IMR-90 (cell line): ENCODE measurements at regions not wholly inside any gene's neighbourhood (a gene's known extent, or its start where the extent isn't known, plus 50 kb on each side); places are given as distances from the start of the nearest gene placed in this dataset.

Experiments
- ATAC-seq: fragments of 200-7000 bp; cut with Tn5 transposase; 2 replicates; pipeline ENCODE4 v1.9.1; 2020; ENCODE audit warnings: low read depth, mild to moderate bottlenecking, moderate library complexity
- BruUV-seq: library from RNA; stranded (reverse); fragments of 400-500 nt; replicated peaks from 2 replicates; lab custom pipeline; 2021; lab: Mats Ljungman, UMichigan
- CTCF ChIA-PET: fragments of 300-600 bp; formaldehyde crosslinking; extraction: SDS; loops from one replicate; lab custom pipeline; 2021; ENCODE audit warnings: antibody characterized with exemption; lab: Yijun Ruan, JAX
- POLR2A ChIA-PET: fragments of 300-600 bp; sonication (Branson Sonifier 250); formaldehyde crosslinking; loops from one replicate; lab custom pipeline; 2022; ENCODE audit warnings: antibody characterized with exemption; ENCODE audit not compliant: unreplicated experiment; lab: Charles Lee
- DNase-seq: peaks from one replicate; pipeline ENCODE4 v3.0.0; 2013
- H2AFZ ChIP-seq: replicated peaks from 2 replicates; pipeline ENCODE3; 2013; ENCODE audit warnings: low read length, mild to moderate bottlenecking; ENCODE audit not compliant: poor library complexity
- H2AK5ac ChIP-seq: 2 replicates; pipeline ENCODE4 v1.6.1; 2013; ENCODE audit warnings: low read depth, low read length, inconsistent platforms
- H2AK9ac ChIP-seq: replicated peaks from 2 replicates; pipeline ENCODE3; 2013; ENCODE audit warnings: mild to moderate bottlenecking, low read depth, low read length, moderate library complexity; ENCODE audit not compliant: poor library complexity
- H2BK120ac ChIP-seq: 2 replicates; pipeline ENCODE4 v1.6.1; 2013; ENCODE audit warnings: low read depth, low read length, inconsistent platforms
- H2BK15ac ChIP-seq: 3 replicates; pipeline ENCODE4 v1.6.1; 2013; ENCODE audit warnings: low read depth, low read length, inconsistent platforms
- H2BK20ac ChIP-seq: 2 replicates; pipeline ENCODE4 v1.6.1; 2013; ENCODE audit warnings: low read depth, mild to moderate bottlenecking, inconsistent platforms, low read length, moderate library complexity
- H2BK5ac ChIP-seq: 2 replicates; pipeline ENCODE4 v1.6.1; 2013; ENCODE audit warnings: mild to moderate bottlenecking, low read depth, low read length, inconsistent platforms; ENCODE audit not compliant: poor library complexity, severe bottlenecking
- H3K14ac ChIP-seq: replicated peaks from 2 replicates; pipeline ENCODE4 v1.6.1; 2013; ENCODE audit warnings: low read depth, low read length, inconsistent platforms
- H3K18ac ChIP-seq: 2 replicates; pipeline ENCODE4 v1.6.1; 2013; ENCODE audit warnings: low read depth, low read length, control low read depth
- H3K23ac ChIP-seq: 2 replicates; pipeline ENCODE4 v1.6.1; 2013; ENCODE audit warnings: low read depth, low read length, inconsistent platforms
- H3K27ac ChIP-seq: 2 replicates; pipeline ENCODE4 v1.5.1; 2013; ENCODE audit warnings: mild to moderate bottlenecking, control low read depth, low read length; ENCODE audit not compliant: insufficient read depth
- H3K27me3 ChIP-seq: 2 replicates; pipeline ENCODE4 v1.6.1; 2013; ENCODE audit warnings: low read length; ENCODE audit not compliant: control insufficient read depth, insufficient read depth
- H3K36me3 ChIP-seq: 2 replicates; pipeline ENCODE4 v1.6.1; 2013; ENCODE audit warnings: low read length, mixed read lengths; ENCODE audit not compliant: control insufficient read depth, insufficient read depth
- H3K4ac ChIP-seq: 2 replicates; pipeline ENCODE4 v1.6.1; 2013; ENCODE audit warnings: low read depth, low read length, inconsistent platforms
- H3K4me1 ChIP-seq: 2 replicates; pipeline ENCODE4 v1.6.1; 2013; ENCODE audit warnings: low read length, mixed read lengths; ENCODE audit not compliant: control insufficient read depth, insufficient read depth
- H3K4me2 ChIP-seq: 2 replicates; pipeline ENCODE4 v1.6.1; 2013; ENCODE audit warnings: low read depth, mild to moderate bottlenecking, control low read depth, low read length, moderate library complexity
- H3K4me3 ChIP-seq: 2 replicates; pipeline ENCODE4 v1.5.1; 2013; ENCODE audit warnings: low read depth, mild to moderate bottlenecking, control low read depth, low read length, moderate library complexity; ENCODE audit not compliant: insufficient read depth
- H3K56ac ChIP-seq: 2 replicates; pipeline ENCODE4 v1.6.1; 2013; ENCODE audit warnings: low read length, inconsistent platforms; ENCODE audit not compliant: insufficient read depth; ENCODE audit errors: extremely low read depth
- H3K79me1 ChIP-seq, 2 experiments: 2 replicates each; pipeline ENCODE4 v1.6.1; 2013; ENCODE audit warnings: low read length in 2 of 2, inconsistent platforms in 1 of 2, low read depth in 1 of 2
- H3K9ac ChIP-seq: 2 replicates; pipeline ENCODE4 v1.6.1; 2013; ENCODE audit warnings: low read depth, low read length, control low read depth
- H3K9me1 ChIP-seq: 2 replicates; pipeline ENCODE4 v1.6.1; 2013; ENCODE audit warnings: low read length, inconsistent platforms; ENCODE audit not compliant: insufficient read depth
- H3K9me3 ChIP-seq: 2 replicates; pipeline ENCODE4 v1.6.1; 2013; ENCODE audit warnings: low read length; ENCODE audit not compliant: control insufficient read depth, insufficient read depth
- H4K20me1 ChIP-seq: 2 replicates; pipeline ENCODE4 v1.6.1; 2013; ENCODE audit warnings: low read length, inconsistent platforms; ENCODE audit not compliant: insufficient read depth
- H4K5ac ChIP-seq: 2 replicates; pipeline ENCODE4 v1.6.1; 2013; ENCODE audit warnings: mild to moderate bottlenecking, low read depth, low read length, control low read depth
- H4K8ac ChIP-seq, 2 experiments: 2 replicates each; pipeline ENCODE4 v1.6.1; 2013; ENCODE audit warnings: low read depth in 2 of 2, low read length in 2 of 2, control low read depth in 1 of 2, inconsistent platforms in 1 of 2
- H4K91ac ChIP-seq: 2 replicates; pipeline ENCODE4 v1.6.1; 2013; ENCODE audit warnings: low read depth, low read length, inconsistent platforms; ENCODE audit not compliant: insufficient read depth
- BHLHE40 ChIP-seq: fragments of 150-350 bp; IDR thresholded peaks from 2 replicates; pipeline ENCODE4 v1.6.1; 2016; ENCODE audit warnings: mild to moderate bottlenecking, low read depth, low read length
- CEBPB ChIP-seq: IDR thresholded peaks from 2 replicates; pipeline ENCODE4 v1.6.1; 2012; ENCODE audit warnings: low read depth, low read length, improper control_type of control experiment
- CTCF ChIP-seq: conservative IDR thresholded peaks from 2 replicates; pipeline ENCODE4 v1.5.1; 2012; ENCODE audit warnings: mild to moderate bottlenecking, low read depth, low read length, improper control_type of control experiment
- MAZ ChIP-seq: IDR thresholded peaks from 2 replicates; pipeline ENCODE4 v1.6.1; 2012; ENCODE audit warnings: low read depth, mild to moderate bottlenecking, low read length, improper control_type of control experiment, moderate library complexity, borderline replicate concordance
- NFE2L2 ChIP-seq: fragments of 150-350 bp; IDR thresholded peaks from 2 replicates; pipeline ENCODE4 v1.6.1; 2016; ENCODE audit warnings: low read depth, mild to moderate bottlenecking, low read length
- RFX5 ChIP-seq: IDR thresholded peaks from 2 replicates; pipeline ENCODE4 v1.8.0; 2012; ENCODE audit warnings: low read depth, mild to moderate bottlenecking, low read length, moderate library complexity
- SMC3 ChIP-seq: fragments of 150-350 bp; IDR thresholded peaks from 2 replicates; pipeline ENCODE4 v1.6.1; 2016; ENCODE audit warnings: low read depth, mild to moderate bottlenecking, antibody characterized with exemption, low read length, moderate library complexity
- WGBS, 2 experiments: methylation state at CpG; one replicate each; pipeline versions ENCODE4 v1.1.5 to v1.1.7; 2013; ENCODE audit warnings: missing lambda C conversion rate in 2 of 2; ENCODE audit not compliant: insufficient read length in 1 of 2; ENCODE audit errors: extremely low coverage in 2 of 2; 5-methylcytosine and 5-hydroxymethylcytosine counted together
- dilution Hi-C: fragments of 300-500 bp; cut with HindIII; formaldehyde crosslinking; loops from one replicate; pipeline ENCODE4 v1.14.3; 2018; ENCODE audit warnings: low sequenced_read_pairs; ENCODE audit not compliant: unreplicated experiment
- in situ Hi-C: fragments of 300-500 bp; cut with MboI; formaldehyde crosslinking; loops from 3 replicates; pipeline ENCODE4 v1.14.3; 2019; ENCODE audit warnings: low sequenced_read_pairs, inconsistent platforms, mixed read lengths
- intact Hi-C: fragments of 100-400 bp; cut with micrococcal nuclease; formaldehyde crosslinking; loops from 2 replicates; pipeline ENCODE4 v1.10.0; 2022

DNA sequence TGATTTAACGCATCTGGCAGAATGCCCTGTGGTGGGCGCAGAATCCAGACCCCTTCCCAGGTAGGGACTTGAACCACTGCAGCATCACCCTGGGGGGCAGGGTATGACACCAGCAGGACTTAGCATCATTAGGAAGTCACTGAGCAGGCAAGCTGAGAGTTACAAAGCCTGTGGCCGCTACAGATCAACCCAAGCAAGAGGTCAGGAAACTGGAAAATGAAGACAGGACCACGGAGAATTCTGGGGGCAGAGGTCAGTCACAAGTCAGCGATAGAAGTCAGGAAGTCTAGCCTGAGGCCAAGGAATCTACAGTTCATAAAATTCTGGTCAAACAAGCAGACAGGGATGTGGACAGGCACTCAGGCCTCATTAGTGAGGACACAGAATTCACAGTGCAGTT is 108.4 kb downstream of the CHIC2 start:
- no peaks in the 10 kb centered on the region for H4K20me1 ChIP-seq
- dilution Hi-C loops, result no loop called here

More for the DNA sequence above, 108.4 kb downstream of the CHIC2 start:
- Histone ChIP-seq H2AK5ac (peak overlapping the region; percentile 21; the same call in 1 of the 2 replicates), H3K9me3 (no peaks in the 10 kb centered on the region), H3K36me3 (no peaks in the 10 kb centered on the region), H2AFZ (no peak overlapping the region), H3K4me2 (no peak overlapping the region), H4K5ac (no peak overlapping the region), H2BK20ac (no peak overlapping the region), H3K18ac (no peak overlapping the region), H2AK9ac (no peak overlapping the region), H3K79me1 (no peaks in the 10 kb centered on the region), H3K14ac (no peak overlapping the region), H4K91ac (no peak overlapping the region), H2BK5ac (no peak overlapping the region), H2BK15ac (no peak overlapping the region), H3K9ac (no peak overlapping the region), H3K56ac (no peak overlapping the region), H4K8ac (no peak overlapping the region), H3K23ac (no peak overlapping the region), H3K9me1 (peaks cover 6% of the 10 kb centered on the region; the same call in 1 of the 2 replicates), H2BK120ac (no peak overlapping the region), H3K4me1 (peaks cover 2% of the 10 kb centered on the region; the same call in 1 of the 2 replicates), H3K27me3 (no peaks in the 10 kb centered on the region), H3K4me3 (no peak overlapping the region), H3K27ac (no peak overlapping the region), H3K4ac (no peak overlapping the region)
- intact Hi-C loops, result no loop called here
- TF ChIP-seq CEBPB, result no peak
- TF ChIP-seq SMC3, result no peak
- TF ChIP-seq RFX5, result no peak
- TF ChIP-seq MAZ, result no peak
- no peak for TF ChIP-seq BHLHE40
- TF ChIP-seq CTCF, result no peak
- no peak for TF ChIP-seq NFE2L2
- ChIA-PET CTCF (no interaction called here), POLR2A (no interaction called here)
- ATAC-seq, result no peak
- in situ Hi-C loops, result no loop called here
- WGBS, 2 experiments, result no CpG with 5 or more reads among the region's 5 CpGs
- no TSS peak for BruUV-seq
- DNase-seq, result no peak
